PFSK-1 (cell line): ENCODE measurements at regions not wholly inside any gene's neighbourhood (a gene's known extent, or its start where the extent isn't known, plus 50 kb on each side); places are given as distances from the start of the nearest gene placed in this dataset.

Experiments used
- FOXP2 ChIP-seq: optimal IDR thresholded peaks from 2 replicates; pipeline ENCODE3; 2011; ENCODE audit warnings: borderline replicate concordance, control low read depth, inconsistent platforms; ENCODE audit not compliant: insufficient read depth; ENCODE audit errors: extremely low read length, extremely low read depth
- POLR2AphosphoS5 ChIP-seq: IDR thresholded peaks from 2 replicates; pipeline ENCODE4 v1.6.1; 2012; ENCODE audit warnings: low read depth, mild to moderate bottlenecking, control low read depth, low read length, moderate library complexity
- SIN3A ChIP-seq: IDR thresholded peaks from 2 replicates; pipeline ENCODE4 v1.6.1; 2012; ENCODE audit warnings: mild to moderate bottlenecking, low read length, moderate library complexity, borderline replicate concordance; ENCODE audit not compliant: insufficient read depth
- TAF1 ChIP-seq: IDR thresholded peaks from 2 replicates; pipeline ENCODE4 v1.6.1; 2012; ENCODE audit warnings: low read length, control low read depth, borderline replicate concordance; ENCODE audit not compliant: insufficient read depth
- TF ChIP-seq, protein P1 (sequence below), 2 experiments: IDR thresholded peaks; 2 replicates each; pipeline versions ENCODE4 v1.6.1 to v1.8.0; 2011 to 2012; ENCODE audit warnings: low read depth in 2 of 2, low read length in 2 of 2, control low read depth in 1 of 2, inconsistent platforms in 1 of 2, mild to moderate bottlenecking in 1 of 2, moderate library complexity in 1 of 2; ENCODE audit not compliant: insufficient read depth in 1 of 2

GRCh38 chr15:39260791-39261190, 320.1 kb upstream of the THBS1 start:
- TF ChIP-seq TAF1 (no peak), POLR2AphosphoS5 (no peak), FOXP2 (no peak), SIN3A (no peak)
- TF ChIP-seq, protein P1, sequence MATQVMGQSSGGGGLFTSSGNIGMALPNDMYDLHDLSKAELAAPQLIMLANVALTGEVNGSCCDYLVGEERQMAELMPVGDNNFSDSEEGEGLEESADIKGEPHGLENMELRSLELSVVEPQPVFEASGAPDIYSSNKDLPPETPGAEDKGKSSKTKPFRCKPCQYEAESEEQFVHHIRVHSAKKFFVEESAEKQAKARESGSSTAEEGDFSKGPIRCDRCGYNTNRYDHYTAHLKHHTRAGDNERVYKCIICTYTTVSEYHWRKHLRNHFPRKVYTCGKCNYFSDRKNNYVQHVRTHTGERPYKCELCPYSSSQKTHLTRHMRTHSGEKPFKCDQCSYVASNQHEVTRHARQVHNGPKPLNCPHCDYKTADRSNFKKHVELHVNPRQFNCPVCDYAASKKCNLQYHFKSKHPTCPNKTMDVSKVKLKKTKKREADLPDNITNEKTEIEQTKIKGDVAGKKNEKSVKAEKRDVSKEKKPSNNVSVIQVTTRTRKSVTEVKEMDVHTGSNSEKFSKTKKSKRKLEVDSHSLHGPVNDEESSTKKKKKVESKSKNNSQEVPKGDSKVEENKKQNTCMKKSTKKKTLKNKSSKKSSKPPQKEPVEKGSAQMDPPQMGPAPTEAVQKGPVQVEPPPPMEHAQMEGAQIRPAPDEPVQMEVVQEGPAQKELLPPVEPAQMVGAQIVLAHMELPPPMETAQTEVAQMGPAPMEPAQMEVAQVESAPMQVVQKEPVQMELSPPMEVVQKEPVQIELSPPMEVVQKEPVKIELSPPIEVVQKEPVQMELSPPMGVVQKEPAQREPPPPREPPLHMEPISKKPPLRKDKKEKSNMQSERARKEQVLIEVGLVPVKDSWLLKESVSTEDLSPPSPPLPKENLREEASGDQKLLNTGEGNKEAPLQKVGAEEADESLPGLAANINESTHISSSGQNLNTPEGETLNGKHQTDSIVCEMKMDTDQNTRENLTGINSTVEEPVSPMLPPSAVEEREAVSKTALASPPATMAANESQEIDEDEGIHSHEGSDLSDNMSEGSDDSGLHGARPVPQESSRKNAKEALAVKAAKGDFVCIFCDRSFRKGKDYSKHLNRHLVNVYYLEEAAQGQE (IDR thresholded peaks at IDR 0.05; ENCODE audit: insufficient read depth in 1 of 2, low read depth in 2 of 2, low read length in 2 of 2) = no peak

DNA sequence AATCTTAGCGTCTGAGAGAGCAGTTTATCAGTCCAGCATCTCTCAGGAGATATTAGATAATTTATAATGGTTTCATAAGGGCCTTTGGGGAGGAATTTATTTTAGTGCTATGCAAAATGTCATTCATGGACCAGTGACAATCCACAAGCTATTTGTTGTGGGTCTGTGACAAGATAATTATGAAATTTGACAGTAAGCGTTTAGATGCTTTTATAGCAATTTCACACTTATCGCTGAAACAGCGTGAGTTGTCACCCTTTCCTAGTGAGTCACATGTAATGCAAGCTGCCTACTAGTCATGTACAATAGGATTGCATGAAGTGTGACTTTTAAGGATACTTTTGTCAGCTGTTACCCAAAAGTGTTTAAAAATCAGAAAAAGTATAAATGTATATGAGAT, 315.6 kb upstream of the THBS1 start:
- TF ChIP-seq, protein P1 (IDR thresholded peaks at IDR 0.05; ENCODE audit: insufficient read depth in 1 of 2, low read depth in 2 of 2, low read length in 2 of 2) = no peak
- no peak for TF ChIP-seq FOXP2
- no peak for TF ChIP-seq TAF1
- TF ChIP-seq POLR2AphosphoS5 = no peak
- no peak for TF ChIP-seq SIN3A

DNA sequence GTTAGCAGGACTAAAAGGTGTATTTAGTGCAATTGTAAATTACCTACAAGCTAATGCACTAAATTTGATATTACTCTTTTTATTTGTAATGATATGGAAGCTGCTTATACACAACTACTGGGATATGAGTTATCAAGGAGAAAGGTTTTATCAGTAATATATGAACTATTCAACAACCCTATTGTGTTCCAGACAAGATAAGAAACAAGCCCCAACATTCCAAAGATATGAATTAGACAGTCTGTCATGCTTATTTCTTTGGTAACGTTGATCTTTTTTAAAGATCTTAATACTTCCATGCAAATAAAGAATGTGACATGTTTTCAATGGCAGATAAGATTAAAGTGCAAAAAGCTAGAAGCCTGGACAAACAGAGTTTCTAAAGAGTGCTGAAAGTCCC, 314.0 kb upstream of the THBS1 start:
- TF ChIP-seq FOXP2 = no peak
- no peak for TF ChIP-seq POLR2AphosphoS5
- TF ChIP-seq TAF1 = no peak
- TF ChIP-seq SIN3A = no peak
- TF ChIP-seq, protein P1 (IDR thresholded peaks at IDR 0.05; ENCODE audit: insufficient read depth in 1 of 2, low read depth in 2 of 2, low read length in 2 of 2) = no peak

- TF ChIP-seq TAF1 (no peak), POLR2AphosphoS5 (no peak), SIN3A (no peak), FOXP2 (no peak)
- TF ChIP-seq, protein P1 (IDR thresholded peaks at IDR 0.05; ENCODE audit: insufficient read depth in 1 of 2, low read depth in 2 of 2, low read length in 2 of 2) = no peak
Measured at GRCh38 chr15:39267685-39268084, 313.2 kb upstream of the THBS1 start.

DNA sequence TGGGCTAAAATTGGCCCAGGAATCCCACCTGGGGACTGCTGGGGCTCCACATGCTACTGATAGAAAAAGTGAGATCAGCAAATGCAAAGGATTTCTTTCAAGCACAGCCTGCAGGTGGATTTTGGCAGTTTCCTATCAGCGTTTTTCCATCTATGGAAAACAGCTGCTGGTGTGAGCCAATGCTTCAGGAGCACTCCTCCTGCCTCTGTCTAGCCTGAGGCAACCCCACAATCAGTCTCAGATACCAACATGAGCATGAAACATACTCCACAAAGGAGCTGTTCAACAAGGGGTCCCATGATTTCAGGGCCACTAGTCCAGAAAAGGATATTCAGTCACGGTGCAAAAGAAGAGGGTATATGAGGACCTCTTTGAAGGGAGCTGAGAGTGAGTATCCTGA, 311.5 kb upstream of the THBS1 start:
- TF ChIP-seq FOXP2 = no peak
- no peak for TF ChIP-seq SIN3A
- TF ChIP-seq, protein P1 (IDR thresholded peaks at IDR 0.05; ENCODE audit: insufficient read depth in 1 of 2, low read depth in 2 of 2, low read length in 2 of 2) = no peak
- no peak for TF ChIP-seq TAF1
- TF ChIP-seq POLR2AphosphoS5 = no peak
